Mucosa of stomach (tissue), 1 donor: ENCODE measurements at regions not wholly inside any gene's neighbourhood (a gene's known extent, or its start where the extent isn't known, plus 50 kb on each side); places are given as distances from the start of the nearest gene placed in this dataset.

Source experiments
- H3K27me3 ChIP-seq: one replicate; pipeline ENCODE4 v1.7.0; 2013; ENCODE audit warnings: mild to moderate bottlenecking, low read length; ENCODE audit not compliant: control insufficient read depth, insufficient read depth
- H3K36me3 ChIP-seq: one replicate; pipeline ENCODE4 v1.7.0; 2013; ENCODE audit warnings: low read length; ENCODE audit not compliant: control insufficient read depth, insufficient read depth
- H3K4me1 ChIP-seq: one replicate; pipeline ENCODE4 v1.7.0; 2013; ENCODE audit warnings: mild to moderate bottlenecking, low read length; ENCODE audit not compliant: control insufficient read depth, insufficient read depth
- H3K4me3 ChIP-seq: one replicate; pipeline ENCODE4 v1.7.0; 2013; ENCODE audit warnings: low read length
- H3K9ac ChIP-seq: one replicate; pipeline ENCODE4 v1.7.0; 2013; ENCODE audit warnings: mild to moderate bottlenecking, low read length, moderate library complexity
- H3K9me3 ChIP-seq: one replicate; pipeline ENCODE4 v1.7.0; 2013; ENCODE audit warnings: mild to moderate bottlenecking, low read length, moderate library complexity; ENCODE audit not compliant: control insufficient read depth
- donor health status: Pancreatic carcinoma.

GRCh38 chr4:181503687-181504390 lies 739.4 kb upstream of the TENM3 start:
- Histone ChIP-seq H3K36me3 (no peaks in the 10 kb centered on the region), H3K4me3 (no peak overlapping the region), H3K9me3 (no peaks in the 10 kb centered on the region), H3K9ac (no peak overlapping the region), H3K4me1 (no peaks in the 10 kb centered on the region), H3K27me3 (no peaks in the 10 kb centered on the region)

- Histone ChIP-seq H3K27me3 (no peaks in the 10 kb centered on the region), H3K9ac (no peak overlapping the region), H3K4me3 (no peak overlapping the region), H3K9me3 (no peaks in the 10 kb centered on the region), H3K36me3 (no peaks in the 10 kb centered on the region), H3K4me1 (no peaks in the 10 kb centered on the region)
Observed at GRCh38 chr4:181504924-181505323, 738.3 kb upstream of the TENM3 start.

- Histone ChIP-seq H3K4me1 (no peaks in the 10 kb centered on the region), H3K4me3 (no peak overlapping the region), H3K27me3 (no peaks in the 10 kb centered on the region), H3K36me3 (no peaks in the 10 kb centered on the region), H3K9ac (no peak overlapping the region), H3K9me3 (no peaks in the 10 kb centered on the region)
Observed at GRCh38 chr4:181507180-181507835, 735.9 kb upstream of the TENM3 start.

GRCh38 chr4:181507938-181508337 lies 735.3 kb upstream of the TENM3 start:
- Histone ChIP-seq H3K4me1 (no peaks in the 10 kb centered on the region), H3K9ac (no peak overlapping the region), H3K27me3 (no peaks in the 10 kb centered on the region), H3K4me3 (no peak overlapping the region), H3K9me3 (no peaks in the 10 kb centered on the region), H3K36me3 (no peaks in the 10 kb centered on the region)

GRCh38 chr4:181508601-181509000 lies 734.6 kb upstream of the TENM3 start:
- H3K9ac ChIP-seq, result no peak overlapping the region
- H3K36me3 ChIP-seq, result no peaks in the 10 kb centered on the region
- no peaks in the 10 kb centered on the region for H3K27me3 ChIP-seq
- no peaks in the 10 kb centered on the region for H3K9me3 ChIP-seq
- no peaks in the 10 kb centered on the region for H3K4me1 ChIP-seq
- H3K4me3 ChIP-seq, result no peak overlapping the region

- no peak overlapping the region for H3K9ac ChIP-seq
- H3K27me3 ChIP-seq, result no peaks in the 10 kb centered on the region
Observed at GRCh38 chr4:181509073-181509472, 734.1 kb upstream of the TENM3 start.

GRCh38 chr4:181517491-181517890 lies 725.7 kb upstream of the TENM3 start:
- Histone ChIP-seq H3K27me3 (no peaks in the 10 kb centered on the region), H3K4me1 (no peaks in the 10 kb centered on the region), H3K4me3 (no peak overlapping the region), H3K9ac (no peak overlapping the region), H3K36me3 (no peaks in the 10 kb centered on the region), H3K9me3 (no peaks in the 10 kb centered on the region)

More at GRCh38 chr4:181509073-181509472, 734.1 kb upstream of the TENM3 start:
- no peaks in the 10 kb centered on the region for H3K9me3 ChIP-seq
- no peaks in the 10 kb centered on the region for H3K4me1 ChIP-seq
- H3K36me3 ChIP-seq, result no peaks in the 10 kb centered on the region
- no peak overlapping the region for H3K4me3 ChIP-seq

- Histone ChIP-seq H3K9me3 (no peaks in the 10 kb centered on the region), H3K27me3 (no peaks in the 10 kb centered on the region), H3K36me3 (no peaks in the 10 kb centered on the region), H3K4me3 (no peak overlapping the region), H3K4me1 (no peaks in the 10 kb centered on the region), H3K9ac (no peak overlapping the region)
Observed at GRCh38 chr4:181520790-181521189, 722.4 kb upstream of the TENM3 start.

GRCh38 chr4:181523973-181524372 lies 719.2 kb upstream of the TENM3 start:
- H3K27me3 ChIP-seq, result no peaks in the 10 kb centered on the region
- no peak overlapping the region for H3K4me3 ChIP-seq
- H3K9ac ChIP-seq, result no peak overlapping the region
- no peaks in the 10 kb centered on the region for H3K4me1 ChIP-seq
- H3K36me3 ChIP-seq, result no peaks in the 10 kb centered on the region
- no peaks in the 10 kb centered on the region for H3K9me3 ChIP-seq

- H3K27me3 ChIP-seq, result no peaks in the 10 kb centered on the region
- H3K36me3 ChIP-seq, result no peaks in the 10 kb centered on the region
- no peak overlapping the region for H3K9ac ChIP-seq
- no peaks in the 10 kb centered on the region for H3K4me1 ChIP-seq
- H3K4me3 ChIP-seq, result no peak overlapping the region
- H3K9me3 ChIP-seq, result no peaks in the 10 kb centered on the region
Observed at GRCh38 chr4:181524499-181524898, 718.7 kb upstream of the TENM3 start.

GRCh38 chr4:181525634-181526033 lies 717.6 kb upstream of the TENM3 start:
- Histone ChIP-seq H3K4me3 (no peak overlapping the region), H3K27me3 (no peaks in the 10 kb centered on the region), H3K9me3 (no peaks in the 10 kb centered on the region), H3K36me3 (no peaks in the 10 kb centered on the region), H3K4me1 (no peaks in the 10 kb centered on the region), H3K9ac (no peak overlapping the region)

GRCh38 chr4:181528570-181529184 lies 714.5 kb upstream of the TENM3 start:
- no peaks in the 10 kb centered on the region for H3K9me3 ChIP-seq
- no peak overlapping the region for H3K4me3 ChIP-seq
- H3K36me3 ChIP-seq, result no peaks in the 10 kb centered on the region
- no peaks in the 10 kb centered on the region for H3K4me1 ChIP-seq
- H3K9ac ChIP-seq, result no peak overlapping the region
- no peaks in the 10 kb centered on the region for H3K27me3 ChIP-seq
